Natural killer cell (primary cell): ENCODE measurements at regions not wholly inside any gene's neighbourhood (a gene's known extent, or its start where the extent isn't known, plus 50 kb on each side); places are given as distances from the start of the nearest gene placed in this dataset.

ENCODE experiments used
- ATAC-seq, 3 donors: fragments of 150-1000 bp in 2 of 3; fragments of 200-7000 bp in 1 of 3; cut with Tn5 transposase; 1 replicate in 1 of 3; 2 replicates in 2 of 3; pipeline ENCODE4 v1.10.0; 2021; ENCODE audit warnings: mild to moderate bottlenecking in 2 of 3, moderate library complexity in 2 of 3
- DNase-seq, 2 donors: peaks; one replicate each; pipeline versions ENCODE4 v3.0.0 to v3.0.0-alpha.2; 2013 to 2021; ENCODE audit warnings: mixed read lengths in 1 of 2
- H3K27ac ChIP-seq: one replicate; pipeline ENCODE4 v1.5.1; 2013; ENCODE audit warnings: mild to moderate bottlenecking, low read length
- H3K27me3 ChIP-seq: one replicate; pipeline ENCODE4 v1.6.1; 2013; ENCODE audit warnings: low read length; ENCODE audit not compliant: control insufficient read depth, insufficient read depth
- H3K36me3 ChIP-seq: one replicate; pipeline ENCODE4 v1.6.1; 2013; ENCODE audit warnings: low read length; ENCODE audit not compliant: control insufficient read depth, insufficient read depth
- H3K4me1 ChIP-seq: one replicate; pipeline ENCODE4 v1.6.1; 2013; ENCODE audit warnings: low read length; ENCODE audit not compliant: control insufficient read depth, insufficient read depth
- H3K4me3 ChIP-seq: one replicate; pipeline ENCODE4 v1.5.1; 2013; ENCODE audit warnings: low read length
- H3K9me3 ChIP-seq: one replicate; pipeline ENCODE4 v1.6.1; 2013; ENCODE audit warnings: low read length; ENCODE audit not compliant: control insufficient read depth, insufficient read depth
- H3K27ac Mint-ChIP-seq, 2 donors: one replicate each; pipeline ENCODE4 v1.8.0; 2022; ENCODE audit warnings: mild to moderate bottlenecking in 2 of 2, mixed read lengths in 2 of 2, moderate library complexity in 1 of 2
- H3K27me3 Mint-ChIP-seq, 2 donors: one replicate each; pipeline ENCODE4 v1.8.0; 2022; ENCODE audit warnings: low read depth in 2 of 2, mixed read lengths in 2 of 2
- H3K36me3 Mint-ChIP-seq: one replicate; pipeline ENCODE4 v1.8.0; 2022; ENCODE audit warnings: mixed read lengths
- H3K4me1 Mint-ChIP-seq, 2 donors: one replicate each; pipeline ENCODE4 v1.8.0; 2022; ENCODE audit warnings: mixed read lengths in 2 of 2
- H3K4me3 Mint-ChIP-seq: one replicate; pipeline ENCODE4 v1.8.0; 2022; ENCODE audit warnings: mild to moderate bottlenecking, moderate library complexity, mixed read lengths
- H3K9me3 Mint-ChIP-seq, 2 donors: one replicate each; pipeline ENCODE4 v1.8.0; 2022; ENCODE audit warnings: mixed read lengths in 2 of 2
- CTCF ChIP-seq: fragments of 200-600 bp; IDR thresholded peaks from one replicate; pipeline ENCODE4 v1.8.0; 2022; ENCODE audit warnings: antibody characterized with exemption
- WGBS: methylation state at CpG from one replicate; pipeline ENCODE4 v1.1.7; 2013; ENCODE audit warnings: missing lambda C conversion rate; ENCODE audit not compliant: insufficient coverage; 5-methylcytosine and 5-hydroxymethylcytosine counted together
- intact Hi-C: fragments of 100-400 bp; cut with micrococcal nuclease; formaldehyde crosslinking; loops from one replicate; pipeline ENCODE4 v1.14.2; 2022

- H3K27ac ChIP-seq: no peak overlapping the region
- Mint-ChIP-seq H3K4me3 (no peak overlapping the region), H3K4me1 (no peaks in the 10 kb centered on the region), H3K27me3 (no peaks in the 10 kb centered on the region), H3K36me3 (no peaks in the 10 kb centered on the region), H3K9me3 (no peaks in the 10 kb centered on the region), H3K27ac (no peak overlapping the region)
- DNase-seq (no peak), ATAC-seq (no peak)
- no peaks in the 10 kb centered on the region for H3K9me3 ChIP-seq
- no peaks in the 10 kb centered on the region for H3K27me3 ChIP-seq
- H3K36me3 ChIP-seq: no peaks in the 10 kb centered on the region
- no peaks in the 10 kb centered on the region for H3K4me1 ChIP-seq
- WGBS: 88% methylated on average over 9 of the region's 9 CpGs
- no peak overlapping the region for H3K4me3 ChIP-seq
- intact Hi-C loops: no loop called here
- no peak for TF ChIP-seq CTCF
Observed at GRCh38 chrX:68902706-68903504, 74.1 kb downstream of the EFNB1 start.

- WGBS: 67% methylated on average over 1 of the region's 3 CpGs
- Mint-ChIP-seq H3K4me1 (no peaks in the 10 kb centered on the region), H3K9me3 (no peaks in the 10 kb centered on the region), H3K36me3 (no peaks in the 10 kb centered on the region), H3K27ac (peak overlapping the region in 1 of 2 donors; percentile 70), H3K4me3 (no peak overlapping the region), H3K27me3 (no peaks in the 10 kb centered on the region)
- H3K4me3 ChIP-seq: no peak overlapping the region
- H3K27ac ChIP-seq: no peak overlapping the region
- no peaks in the 10 kb centered on the region for H3K36me3 ChIP-seq
- DNase-seq (no peak), ATAC-seq (no peak)
- no peaks in the 10 kb centered on the region for H3K9me3 ChIP-seq
- H3K27me3 ChIP-seq: no peaks in the 10 kb centered on the region
- intact Hi-C loops: no loop called here
- H3K4me1 ChIP-seq: no peaks in the 10 kb centered on the region
- no peak for TF ChIP-seq CTCF
Observed at GRCh38 chrX:68901519-68901918, 72.7 kb downstream of the EFNB1 start.

GRCh38 chrX:68898598-68898997 lies 69.8 kb downstream of the EFNB1 start:
- H3K4me1 Mint-ChIP-seq: peaks cover 0 to 12% of the 10 kb centered on the region in 2 donors
- no peaks in the 10 kb centered on the region for H3K9me3 ChIP-seq
- no peaks in the 10 kb centered on the region for H3K36me3 ChIP-seq
- H3K9me3 Mint-ChIP-seq: no peaks in the 10 kb centered on the region
- no peaks in the 10 kb centered on the region for H3K27me3 ChIP-seq
- no peak overlapping the region for H3K27ac ChIP-seq
- 87% methylated on average over 4 of the region's 8 CpGs for WGBS
- H3K4me3 ChIP-seq: no peak overlapping the region
- TF ChIP-seq CTCF: no peak
- H3K27me3 Mint-ChIP-seq: no peaks in the 10 kb centered on the region
- H3K36me3 Mint-ChIP-seq: no peaks in the 10 kb centered on the region
- peaks cover 6% of the 10 kb centered on the region for H3K4me1 ChIP-seq
- ATAC-seq: no peak
- DNase-seq: no peak
- no peak overlapping the region for H3K4me3 Mint-ChIP-seq
- intact Hi-C loops: no loop called here
- H3K27ac Mint-ChIP-seq: no peak overlapping the region
